ENCODE measurements at regions not wholly inside any gene's neighbourhood (a gene's known extent, or its start where the extent isn't known, plus 50 kb on each side); places are given as distances from the start of the nearest gene placed in this dataset.

- TF ChIP-seq TAF1 (IDR thresholded peaks at IDR 0.05; ENCODE audit: borderline replicate concordance, insufficient read depth, low read length) (no peak), POLR2AphosphoS5 (IDR thresholded peaks at IDR 0.05; ENCODE audit: low read depth, low read length) (no peak), REST (IDR thresholded peaks at IDR 0.05; ENCODE audit: insufficient read depth in 1 of 2, low read depth in 2 of 2, low read length in 2 of 2) (no peak), FOXP2 (optimal IDR thresholded peaks at IDR 0.05; ENCODE audit: borderline replicate concordance, extremely low read depth, extremely low read length, insufficient read depth) (no peak), SIN3A (IDR thresholded peaks at IDR 0.05; ENCODE audit: borderline replicate concordance, insufficient read depth, low read length) (no peak)
Measured at GRCh38 chr6:68044264-68044663, 590.8 kb upstream of the ADGRB3 start.
